Liver (tissue), 8 donors: ENCODE measurements at regions not wholly inside any gene's neighbourhood (a gene's known extent, or its start where the extent isn't known, plus 50 kb on each side); places are given as distances from the start of the nearest gene placed in this dataset.

Experiments used
- DNase-seq: peaks from one replicate; pipeline ENCODE4 v3.0.0-alpha.2; 2017; ENCODE audit warnings: low spot score
- H3K27ac ChIP-seq, 2 donors: one replicate each; pipeline ENCODE4 v1.7.0; 2013; ENCODE audit warnings: inconsistent platforms in 2 of 2, low read length in 2 of 2, control low read depth in 1 of 2, low read depth in 1 of 2, mild to moderate bottlenecking in 1 of 2
- H3K27me3 ChIP-seq, 4 donors: one replicate each; pipeline versions ENCODE4 v1.6.1 to v1.7.0; 2013; ENCODE audit warnings: low read length in 3 of 4, inconsistent platforms in 1 of 4, mild to moderate bottlenecking in 1 of 4, moderate library complexity in 1 of 4; ENCODE audit not compliant: control insufficient read depth in 4 of 4, insufficient read depth in 4 of 4
- H3K36me3 ChIP-seq, 4 donors: one replicate each; pipeline versions ENCODE4 v1.6.1 to v1.7.0; 2013; ENCODE audit warnings: low read length in 3 of 4, mild to moderate bottlenecking in 3 of 4, low read depth in 1 of 4, moderate library complexity in 1 of 4; ENCODE audit not compliant: control insufficient read depth in 4 of 4, insufficient read depth in 3 of 4
- H3K4me1 ChIP-seq, 4 donors: one replicate each; pipeline versions ENCODE4 v1.6.1 to v1.7.0; 2013; ENCODE audit warnings: low read length in 3 of 4, mild to moderate bottlenecking in 3 of 4, moderate library complexity in 1 of 4; ENCODE audit not compliant: control insufficient read depth in 4 of 4, insufficient read depth in 4 of 4
- H3K4me3 ChIP-seq, 3 donors: one replicate each; pipeline versions ENCODE4 v1.6.1 to v1.7.0; 2013; ENCODE audit warnings: low read length in 3 of 3, control low read depth in 1 of 3, low read depth in 1 of 3, mild to moderate bottlenecking in 1 of 3
- H3K9ac ChIP-seq, 2 donors: one replicate each; pipeline ENCODE4 v1.7.0; 2013; ENCODE audit warnings: low read length in 2 of 2, mild to moderate bottlenecking in 2 of 2, moderate library complexity in 2 of 2, control low read depth in 1 of 2, low read depth in 1 of 2
- H3K9me3 ChIP-seq, 4 donors: one replicate each; pipeline versions ENCODE4 v1.6.1 to v1.7.0; 2013; ENCODE audit warnings: low read length in 3 of 4; ENCODE audit not compliant: control insufficient read depth in 4 of 4
- CTCF ChIP-seq: fragments of 150-350 bp; IDR thresholded peaks from 2 replicates; pipeline ENCODE4 v1.5.1; 2017; ENCODE audit warnings: improper control_type of control experiment, low read depth, low read length; ENCODE audit not compliant: missing input control
- EGR1 ChIP-seq, 2 donors: IDR thresholded peaks; 2 replicates each; pipeline ENCODE4 v1.6.1; 2016 to 2018; ENCODE audit warnings: antibody characterized with exemption in 2 of 2, low read depth in 2 of 2
- FOXA1 ChIP-seq: IDR thresholded peaks from 2 replicates; pipeline ENCODE4 v1.6.1; 2016; ENCODE audit warnings: antibody characterized with exemption
- FOXA2 ChIP-seq: IDR thresholded peaks from 2 replicates; pipeline ENCODE4 v1.6.1; 2016; ENCODE audit warnings: antibody characterized with exemption
- GABPA ChIP-seq, 2 donors: IDR thresholded peaks in 1 of 2; conservative IDR thresholded peaks in 1 of 2; 2 replicates each; pipeline ENCODE4 v1.6.1; 2016; ENCODE audit warnings: antibody characterized with exemption in 2 of 2, mild to moderate bottlenecking in 1 of 2, moderate library complexity in 1 of 2
- HNF4A ChIP-seq, 2 donors: conservative IDR thresholded peaks; 2 replicates each; pipeline ENCODE4 v1.6.1; 2016; ENCODE audit warnings: antibody characterized with exemption in 2 of 2, mild to moderate bottlenecking in 2 of 2
- HNF4G ChIP-seq: IDR thresholded peaks from 2 replicates; pipeline ENCODE4 v1.6.1; 2016; ENCODE audit warnings: antibody characterized with exemption
- JUND ChIP-seq, 2 donors: IDR thresholded peaks; 2 replicates each; pipeline ENCODE4 v1.6.1; 2016; ENCODE audit warnings: antibody characterized with exemption in 2 of 2
- NR2F2 ChIP-seq: IDR thresholded peaks from 2 replicates; pipeline ENCODE4 v1.6.1; 2016; ENCODE audit warnings: antibody characterized with exemption
- RXRA ChIP-seq, 2 donors: IDR thresholded peaks; 2 replicates each; pipeline ENCODE4 v1.6.1; 2017 to 2018; ENCODE audit warnings: antibody characterized with exemption in 2 of 2, mild to moderate bottlenecking in 1 of 2
- SP1 ChIP-seq: IDR thresholded peaks from 2 replicates; pipeline ENCODE4 v1.6.1; 2018; ENCODE audit warnings: antibody characterized with exemption, mild to moderate bottlenecking
- TAF1 ChIP-seq: conservative IDR thresholded peaks from 2 replicates; pipeline ENCODE4 v1.6.1; 2016; ENCODE audit warnings: antibody characterized with exemption, mild to moderate bottlenecking
- YY1 ChIP-seq: IDR thresholded peaks from 2 replicates; pipeline ENCODE4 v1.6.1; 2016; ENCODE audit warnings: antibody characterized with exemption, mild to moderate bottlenecking
- WGBS: extraction: QIAGEN DNeasy Blood & Tissue Kit; methylation state at CpG from one replicate; pipeline ENCODE4 v1.1.7; 2013; 5-methylcytosine and 5-hydroxymethylcytosine counted together
- TF ChIP-seq, protein P1 (sequence below): IDR thresholded peaks from 2 replicates; pipeline ENCODE4 v1.6.1; 2016; ENCODE audit warnings: antibody characterized with exemption
- TF ChIP-seq, protein P2 (sequence below): IDR thresholded peaks from 2 replicates; pipeline ENCODE4 v1.6.1; 2016; ENCODE audit warnings: antibody characterized with exemption
- TF ChIP-seq, protein P3 (sequence below): IDR thresholded peaks from 2 replicates; pipeline ENCODE4 v1.6.1; 2016; ENCODE audit warnings: antibody characterized with exemption, mild to moderate bottlenecking
- TF ChIP-seq, protein P4 (sequence below): IDR thresholded peaks from 2 replicates; pipeline ENCODE4 v1.6.1; 2016; ENCODE audit warnings: antibody characterized with exemption
- donor health status: healthy.
- donor health status: healthy.
- donor health status: healthy.
- donor health status: healthy.
- donor health status: healthy.

- Histone ChIP-seq H3K9me3 (no peaks in the 10 kb centered on the region), H3K27ac (no peak overlapping the region), H3K4me3 (no peak overlapping the region), H3K36me3 (no peaks in the 10 kb centered on the region), H3K27me3 (no peaks in the 10 kb centered on the region), H3K9ac (no peak overlapping the region), H3K4me1 (no peaks in the 10 kb centered on the region)
- WGBS, result 86% methylated on average over 10 of the region's 10 CpGs
- TF ChIP-seq, protein P1, sequence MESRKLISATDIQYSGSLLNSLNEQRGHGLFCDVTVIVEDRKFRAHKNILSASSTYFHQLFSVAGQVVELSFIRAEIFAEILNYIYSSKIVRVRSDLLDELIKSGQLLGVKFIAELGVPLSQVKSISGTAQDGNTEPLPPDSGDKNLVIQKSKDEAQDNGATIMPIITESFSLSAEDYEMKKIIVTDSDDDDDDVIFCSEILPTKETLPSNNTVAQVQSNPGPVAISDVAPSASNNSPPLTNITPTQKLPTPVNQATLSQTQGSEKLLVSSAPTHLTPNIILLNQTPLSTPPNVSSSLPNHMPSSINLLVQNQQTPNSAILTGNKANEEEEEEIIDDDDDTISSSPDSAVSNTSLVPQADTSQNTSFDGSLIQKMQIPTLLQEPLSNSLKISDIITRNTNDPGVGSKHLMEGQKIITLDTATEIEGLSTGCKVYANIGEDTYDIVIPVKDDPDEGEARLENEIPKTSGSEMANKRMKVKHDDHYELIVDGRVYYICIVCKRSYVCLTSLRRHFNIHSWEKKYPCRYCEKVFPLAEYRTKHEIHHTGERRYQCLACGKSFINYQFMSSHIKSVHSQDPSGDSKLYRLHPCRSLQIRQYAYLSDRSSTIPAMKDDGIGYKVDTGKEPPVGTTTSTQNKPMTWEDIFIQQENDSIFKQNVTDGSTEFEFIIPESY, result no peak
- TF ChIP-seq HNF4G (no peak), RXRA (IDR thresholded peaks at IDR 0.05) (no peak), FOXA1 (no peak), NR2F2 (no peak), FOXA2 (no peak), YY1 (no peak), JUND (IDR thresholded peaks at IDR 0.05) (no peak), TAF1 (no peak), GABPA (IDR thresholded peaks at IDR 0.05 in 1 of 2, conservative IDR thresholded peaks at IDR 0.05 in 1 of 2) (no peak), SP1 (no peak), EGR1 (IDR thresholded peaks at IDR 0.05; ENCODE audit: low read depth in 2 of 2) (no peak), CTCF (no peak), HNF4A (conservative IDR thresholded peaks at IDR 0.05) (no peak)
- TF ChIP-seq, protein P2, sequence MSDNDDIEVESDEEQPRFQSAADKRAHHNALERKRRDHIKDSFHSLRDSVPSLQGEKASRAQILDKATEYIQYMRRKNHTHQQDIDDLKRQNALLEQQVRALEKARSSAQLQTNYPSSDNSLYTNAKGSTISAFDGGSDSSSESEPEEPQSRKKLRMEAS, result no peak
- TF ChIP-seq, protein P3, sequence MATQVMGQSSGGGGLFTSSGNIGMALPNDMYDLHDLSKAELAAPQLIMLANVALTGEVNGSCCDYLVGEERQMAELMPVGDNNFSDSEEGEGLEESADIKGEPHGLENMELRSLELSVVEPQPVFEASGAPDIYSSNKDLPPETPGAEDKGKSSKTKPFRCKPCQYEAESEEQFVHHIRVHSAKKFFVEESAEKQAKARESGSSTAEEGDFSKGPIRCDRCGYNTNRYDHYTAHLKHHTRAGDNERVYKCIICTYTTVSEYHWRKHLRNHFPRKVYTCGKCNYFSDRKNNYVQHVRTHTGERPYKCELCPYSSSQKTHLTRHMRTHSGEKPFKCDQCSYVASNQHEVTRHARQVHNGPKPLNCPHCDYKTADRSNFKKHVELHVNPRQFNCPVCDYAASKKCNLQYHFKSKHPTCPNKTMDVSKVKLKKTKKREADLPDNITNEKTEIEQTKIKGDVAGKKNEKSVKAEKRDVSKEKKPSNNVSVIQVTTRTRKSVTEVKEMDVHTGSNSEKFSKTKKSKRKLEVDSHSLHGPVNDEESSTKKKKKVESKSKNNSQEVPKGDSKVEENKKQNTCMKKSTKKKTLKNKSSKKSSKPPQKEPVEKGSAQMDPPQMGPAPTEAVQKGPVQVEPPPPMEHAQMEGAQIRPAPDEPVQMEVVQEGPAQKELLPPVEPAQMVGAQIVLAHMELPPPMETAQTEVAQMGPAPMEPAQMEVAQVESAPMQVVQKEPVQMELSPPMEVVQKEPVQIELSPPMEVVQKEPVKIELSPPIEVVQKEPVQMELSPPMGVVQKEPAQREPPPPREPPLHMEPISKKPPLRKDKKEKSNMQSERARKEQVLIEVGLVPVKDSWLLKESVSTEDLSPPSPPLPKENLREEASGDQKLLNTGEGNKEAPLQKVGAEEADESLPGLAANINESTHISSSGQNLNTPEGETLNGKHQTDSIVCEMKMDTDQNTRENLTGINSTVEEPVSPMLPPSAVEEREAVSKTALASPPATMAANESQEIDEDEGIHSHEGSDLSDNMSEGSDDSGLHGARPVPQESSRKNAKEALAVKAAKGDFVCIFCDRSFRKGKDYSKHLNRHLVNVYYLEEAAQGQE, result no peak
- TF ChIP-seq, protein P4, sequence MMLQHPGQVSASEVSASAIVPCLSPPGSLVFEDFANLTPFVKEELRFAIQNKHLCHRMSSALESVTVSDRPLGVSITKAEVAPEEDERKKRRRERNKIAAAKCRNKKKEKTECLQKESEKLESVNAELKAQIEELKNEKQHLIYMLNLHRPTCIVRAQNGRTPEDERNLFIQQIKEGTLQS, result no peak
- no peak for DNase-seq
Observed at GRCh38 chr16:51710186-51710585, 559.1 kb upstream of the SALL1 start.

GRCh38 chr16:51708861-51709260 lies 557.8 kb upstream of the SALL1 start:
- Histone ChIP-seq H3K27me3 (no peaks in the 10 kb centered on the region), H3K27ac (no peak overlapping the region), H3K9me3 (no peaks in the 10 kb centered on the region), H3K9ac (no peak overlapping the region), H3K4me3 (no peak overlapping the region), H3K4me1 (no peaks in the 10 kb centered on the region), H3K36me3 (no peaks in the 10 kb centered on the region)
- DNase-seq, result no peak
- TF ChIP-seq, protein P4, result no peak
- TF ChIP-seq, protein P3, result no peak
- WGBS, result 71% methylated on average over 4 of the region's 4 CpGs
